Fibroblast of lung (primary cell): ENCODE measurements at regions not wholly inside any gene's neighbourhood (a gene's known extent, or its start where the extent isn't known, plus 50 kb on each side); places are given as distances from the start of the nearest gene placed in this dataset.

Experiments used
- DNase-seq, 2 donors: peaks; one replicate each; pipeline versions ENCODE4 v3.0.0 to v3.0.0-alpha.2; 2010; ENCODE audit warnings: low read depth in 2 of 2
- H2AFZ ChIP-seq: 2 replicates; pipeline ENCODE4 v1.5.1; 2012; ENCODE audit warnings: low read length, control low read depth, inconsistent platforms
- H3K27ac ChIP-seq: 2 replicates; pipeline ENCODE4 v1.5.1; 2011; ENCODE audit warnings: low read length, control low read depth; ENCODE audit not compliant: insufficient read depth
- H3K27me3 ChIP-seq: 2 replicates; pipeline ENCODE4 v1.5.1; 2011; ENCODE audit warnings: mild to moderate bottlenecking, low read length; ENCODE audit not compliant: control insufficient read depth, insufficient read depth
- H3K36me3 ChIP-seq: 2 replicates; pipeline ENCODE4 v1.5.1; 2011; ENCODE audit warnings: low read length; ENCODE audit not compliant: control insufficient read depth, insufficient read depth
- H3K4me1 ChIP-seq: 2 replicates; pipeline ENCODE4 v1.5.1; 2011; ENCODE audit warnings: low read length; ENCODE audit not compliant: control insufficient read depth, insufficient read depth; ENCODE audit errors: extremely low read depth
- H3K4me2 ChIP-seq: 2 replicates; pipeline ENCODE4 v1.5.1; 2011; ENCODE audit warnings: low read length, control low read depth; ENCODE audit not compliant: insufficient read depth; ENCODE audit errors: extremely low read depth
- H3K4me3 ChIP-seq, 4 experiments: fragments of 200-600 bp in 1 of 4; sonication (generic) in 1 of 4; replicated peaks in 1 of 4; 2 replicates each; pipeline ENCODE4 v1.5.1; 2011 to 2016; ENCODE audit warnings: low read length in 4 of 4, low read depth in 3 of 4, mild to moderate bottlenecking in 3 of 4, control low read depth in 2 of 4, inconsistent platforms in 1 of 4, mixed read lengths in 1 of 4; ENCODE audit not compliant: insufficient read depth in 1 of 4; ENCODE audit errors: control extremely low read depth in 1 of 4
- H3K79me2 ChIP-seq: 2 replicates; pipeline ENCODE4 v1.5.1; 2012; ENCODE audit warnings: mild to moderate bottlenecking, low read length, inconsistent platforms; ENCODE audit not compliant: control insufficient read depth, insufficient read depth
- H3K9ac ChIP-seq: 2 replicates; pipeline ENCODE4 v1.5.1; 2011; ENCODE audit warnings: mild to moderate bottlenecking, low read length, control low read depth; ENCODE audit not compliant: insufficient read depth
- H3K9me3 ChIP-seq: 2 replicates; pipeline ENCODE4 v1.5.1; 2012; ENCODE audit warnings: low read depth, low read length; ENCODE audit not compliant: control insufficient read depth, insufficient read depth
- H4K20me1 ChIP-seq: 2 replicates; pipeline ENCODE4 v1.5.1; 2011; ENCODE audit warnings: low read length; ENCODE audit not compliant: control insufficient read depth, insufficient read depth; ENCODE audit errors: extremely low read depth
- EZH2 ChIP-seq: IDR thresholded peaks from 2 replicates; pipeline ENCODE4 v1.5.1; 2012; ENCODE audit warnings: low read length, control low read depth, mild to moderate bottlenecking; ENCODE audit errors: missing control alignments
- TF ChIP-seq, protein P1 (sequence below), 2 donors: IDR thresholded peaks in 1 of 2; conservative IDR thresholded peaks in 1 of 2; 1 replicate in 1 of 2; 2 replicates in 1 of 2; pipeline ENCODE4 v1.5.1; 2011 to 2012; ENCODE audit warnings: low read length in 2 of 2, control low read depth in 1 of 2, inconsistent platforms in 1 of 2, low read depth in 1 of 2, mild to moderate bottlenecking in 1 of 2

DNA sequence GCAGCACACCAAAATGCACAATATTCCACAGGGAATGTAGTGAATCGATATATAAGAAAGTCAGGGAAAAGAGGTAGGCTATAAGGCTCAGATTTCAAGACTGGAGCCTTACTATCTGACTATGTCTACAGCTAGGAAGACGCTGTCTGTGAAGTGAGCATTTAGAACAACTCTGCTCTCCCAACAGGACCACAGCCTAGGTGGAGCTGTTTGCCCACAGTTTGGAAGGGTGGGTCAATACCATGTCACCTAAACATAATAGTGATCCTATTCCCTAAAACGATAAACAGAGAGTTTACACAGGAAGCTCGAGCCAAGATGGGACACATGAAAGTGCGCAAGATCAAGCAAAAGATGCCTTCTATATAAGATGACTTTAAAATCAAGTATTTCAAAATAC, 2486.0 kb upstream of the PCDH20 start:
- H4K20me1 ChIP-seq, result no peaks in the 10 kb centered on the region
- no peak overlapping the region for H2AFZ ChIP-seq
- no peaks in the 10 kb centered on the region for H3K36me3 ChIP-seq
- no peak overlapping the region for H3K4me2 ChIP-seq
- H3K27me3 ChIP-seq, result no peaks in the 10 kb centered on the region
- no peaks in the 10 kb centered on the region for H3K4me1 ChIP-seq
- no peak overlapping the region for H3K9ac ChIP-seq
- no peak for TF ChIP-seq EZH2
- TF ChIP-seq, protein P1, sequence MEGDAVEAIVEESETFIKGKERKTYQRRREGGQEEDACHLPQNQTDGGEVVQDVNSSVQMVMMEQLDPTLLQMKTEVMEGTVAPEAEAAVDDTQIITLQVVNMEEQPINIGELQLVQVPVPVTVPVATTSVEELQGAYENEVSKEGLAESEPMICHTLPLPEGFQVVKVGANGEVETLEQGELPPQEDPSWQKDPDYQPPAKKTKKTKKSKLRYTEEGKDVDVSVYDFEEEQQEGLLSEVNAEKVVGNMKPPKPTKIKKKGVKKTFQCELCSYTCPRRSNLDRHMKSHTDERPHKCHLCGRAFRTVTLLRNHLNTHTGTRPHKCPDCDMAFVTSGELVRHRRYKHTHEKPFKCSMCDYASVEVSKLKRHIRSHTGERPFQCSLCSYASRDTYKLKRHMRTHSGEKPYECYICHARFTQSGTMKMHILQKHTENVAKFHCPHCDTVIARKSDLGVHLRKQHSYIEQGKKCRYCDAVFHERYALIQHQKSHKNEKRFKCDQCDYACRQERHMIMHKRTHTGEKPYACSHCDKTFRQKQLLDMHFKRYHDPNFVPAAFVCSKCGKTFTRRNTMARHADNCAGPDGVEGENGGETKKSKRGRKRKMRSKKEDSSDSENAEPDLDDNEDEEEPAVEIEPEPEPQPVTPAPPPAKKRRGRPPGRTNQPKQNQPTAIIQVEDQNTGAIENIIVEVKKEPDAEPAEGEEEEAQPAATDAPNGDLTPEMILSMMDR (conservative IDR thresholded peaks at IDR 0.05 in 1 of 2, IDR thresholded peaks at IDR 0.05 in 1 of 2; ENCODE audit: low read depth in 1 of 2, low read length in 2 of 2), result no peak
- H3K79me2 ChIP-seq, result no peaks in the 10 kb centered on the region
- no peak overlapping the region for H3K4me3 ChIP-seq
- DNase-seq, result no peak
- H3K27ac ChIP-seq, result no peak overlapping the region
- no peaks in the 10 kb centered on the region for H3K9me3 ChIP-seq

DNA sequence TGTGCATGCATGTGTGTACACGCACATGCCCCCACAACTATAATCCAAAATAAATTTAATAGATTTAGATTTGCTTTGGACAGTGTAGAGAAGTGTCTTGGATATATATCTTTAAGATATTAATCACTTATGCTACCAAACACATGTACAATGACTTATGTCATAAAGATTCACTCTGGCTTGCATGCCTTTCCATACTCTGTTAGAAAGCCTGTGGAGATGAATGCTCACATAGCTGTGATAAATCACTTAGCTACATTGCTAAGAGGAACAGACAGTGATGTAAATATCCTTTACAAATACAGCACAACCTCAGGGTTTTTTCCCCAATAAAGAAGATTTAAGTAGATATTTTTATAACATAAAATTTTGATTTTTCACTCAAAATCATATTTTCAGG, 2484.8 kb upstream of the PCDH20 start:
- Histone ChIP-seq H3K27ac (no peak overlapping the region), H4K20me1 (no peaks in the 10 kb centered on the region), H3K9me3 (no peaks in the 10 kb centered on the region), H3K4me2 (no peak overlapping the region), H3K4me1 (no peaks in the 10 kb centered on the region), H3K4me3 (no peak overlapping the region), H3K27me3 (no peaks in the 10 kb centered on the region), H3K36me3 (no peaks in the 10 kb centered on the region), H3K79me2 (no peaks in the 10 kb centered on the region), H2AFZ (no peak overlapping the region), H3K9ac (no peak overlapping the region)
- TF ChIP-seq, protein P1 (conservative IDR thresholded peaks at IDR 0.05 in 1 of 2, IDR thresholded peaks at IDR 0.05 in 1 of 2; ENCODE audit: low read depth in 1 of 2, low read length in 2 of 2), result no peak
- no peak for TF ChIP-seq EZH2
- DNase-seq, result no peak

DNA sequence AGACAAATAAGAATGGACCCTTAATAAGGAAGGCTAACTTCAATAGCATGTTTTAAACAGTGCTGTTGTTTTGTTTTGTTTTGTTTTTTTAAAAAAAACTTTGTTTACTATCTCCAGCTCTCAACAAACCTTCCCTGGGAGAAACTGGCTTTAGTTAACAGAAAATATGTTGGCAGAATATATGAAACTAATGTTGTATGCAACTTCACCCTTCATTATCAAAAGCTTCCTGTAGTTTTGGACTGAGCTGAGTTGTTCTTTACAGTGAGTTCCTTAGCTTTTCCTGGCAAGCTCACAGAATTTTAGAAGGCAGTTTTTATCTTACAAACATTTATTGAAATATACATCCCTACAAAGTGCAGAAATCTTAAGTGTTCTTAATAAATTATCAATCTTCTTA, 2480.7 kb upstream of the PCDH20 start:
- Histone ChIP-seq H3K4me3 (no peak overlapping the region), H3K36me3 (no peaks in the 10 kb centered on the region), H3K9me3 (no peaks in the 10 kb centered on the region), H2AFZ (no peak overlapping the region), H4K20me1 (no peaks in the 10 kb centered on the region), H3K9ac (no peak overlapping the region), H3K79me2 (no peaks in the 10 kb centered on the region), H3K4me2 (no peak overlapping the region), H3K27me3 (no peaks in the 10 kb centered on the region), H3K4me1 (no peaks in the 10 kb centered on the region), H3K27ac (no peak overlapping the region)
- TF ChIP-seq, protein P1 (conservative IDR thresholded peaks at IDR 0.05 in 1 of 2, IDR thresholded peaks at IDR 0.05 in 1 of 2; ENCODE audit: low read depth in 1 of 2, low read length in 2 of 2), result no peak
- no peak for TF ChIP-seq EZH2
- DNase-seq, result no peak
